GM19351 (cell line): ENCODE measurements at regions not wholly inside any gene's neighbourhood (a gene's known extent, or its start where the extent isn't known, plus 50 kb on each side); places are given as distances from the start of the nearest gene placed in this dataset.
A peak's percentile ranks its signal among the peaks of the same experiment; 100 is the strongest.
"Not testable (repeated sequence)": the region's sequence is repeated elsewhere in the genome, so short reads cannot be mapped to it uniquely, and the experiment has no call there.

Experiments used
- ATAC-seq: cut with Tn5 transposase; IDR thresholded peaks from one replicate; pipeline ENCODE4 v1.9.1; 2021; ENCODE audit warnings: mild to moderate bottlenecking, moderate library complexity; ENCODE audit not compliant: unreplicated experiment

- no peak for ATAC-seq
Observed at GRCh38 chr3:26108846-26109489, 319.1 kb downstream of the OXSM start.

GRCh38 chr3:26114851-26115250, 325.0 kb downstream of the OXSM start:
- ATAC-seq, result no peak

GRCh38 chr3:26118165-26118564, 328.3 kb downstream of the OXSM start:
- ATAC-seq, result peak; percentile 88

- ATAC-seq, result no peak
Observed at GRCh38 chr3:26132942-26133341, 343.1 kb downstream of the OXSM start.

- no peak for ATAC-seq
Observed at GRCh38 chr3:26141296-26141695, 351.4 kb downstream of the OXSM start.

- ATAC-seq, result no peak
Observed at GRCh38 chr3:26145769-26146168, 355.9 kb downstream of the OXSM start.

- ATAC-seq, result not testable (repeated sequence)
Observed at GRCh38 chr3:26157428-26157827, 367.5 kb downstream of the OXSM start.

GRCh38 chr3:26171006-26171405, 381.1 kb downstream of the OXSM start:
- no peak for ATAC-seq

- ATAC-seq, result no peak
Observed at GRCh38 chr3:26191556-26191955, 401.7 kb downstream of the OXSM start.

- no peak for ATAC-seq
Observed at GRCh38 chr3:26193558-26193957, 403.7 kb downstream of the OXSM start.

GRCh38 chr3:26196781-26197180, 406.9 kb downstream of the OXSM start:
- ATAC-seq, result no peak

GRCh38 chr3:26198609-26199008, 408.7 kb downstream of the OXSM start:
- ATAC-seq, result no peak

GRCh38 chr3:26202169-26202568, 412.3 kb downstream of the OXSM start:
- ATAC-seq, result no peak

- ATAC-seq, result no peak
Observed at GRCh38 chr3:26205475-26205874, 415.6 kb downstream of the OXSM start.

GRCh38 chr3:26208201-26208600, 414.4 kb upstream of the LRRC3B start:
- ATAC-seq, result no peak

- ATAC-seq, result no peak
Observed at GRCh38 chr3:26229801-26230200, 392.8 kb upstream of the LRRC3B start.

- ATAC-seq, result no peak
Observed at GRCh38 chr3:26233374-26233773, 389.2 kb upstream of the LRRC3B start.

- ATAC-seq, result no peak
Observed at GRCh38 chr3:26236531-26236930, 386.0 kb upstream of the LRRC3B start.

GRCh38 chr3:26237036-26237682, 385.4 kb upstream of the LRRC3B start:
- no peak for ATAC-seq

GRCh38 chr3:26244586-26244985, 378.0 kb upstream of the LRRC3B start:
- not testable (repeated sequence) for ATAC-seq

- ATAC-seq, result no peak
Observed at GRCh38 chr3:26245236-26245635, 377.3 kb upstream of the LRRC3B start.

- ATAC-seq, result no peak
Observed at GRCh38 chr3:26246901-26247300, 375.7 kb upstream of the LRRC3B start.

- ATAC-seq, result no peak
Observed at GRCh38 chr3:26247712-26248111, 374.9 kb upstream of the LRRC3B start.
